Astrocyte (in vitro differentiated cells and primary cell): ENCODE measurements at regions not wholly inside any gene's neighbourhood (a gene's known extent, or its start where the extent isn't known, plus 50 kb on each side); places are given as distances from the start of the nearest gene placed in this dataset.

ENCODE experiments used
- CTCF ChIP-seq: IDR thresholded peaks from 2 replicates; pipeline ENCODE4 v1.5.1; 2011; ENCODE audit warnings: low read depth, mild to moderate bottlenecking, inconsistent platforms, low read length, moderate library complexity; ENCODE audit not compliant: insufficient read depth
- EZH2 ChIP-seq: IDR thresholded peaks from 2 replicates; pipeline ENCODE4 v1.6.1; 2012; ENCODE audit warnings: mild to moderate bottlenecking, low read length, inconsistent platforms; ENCODE audit not compliant: insufficient read depth

DNA sequence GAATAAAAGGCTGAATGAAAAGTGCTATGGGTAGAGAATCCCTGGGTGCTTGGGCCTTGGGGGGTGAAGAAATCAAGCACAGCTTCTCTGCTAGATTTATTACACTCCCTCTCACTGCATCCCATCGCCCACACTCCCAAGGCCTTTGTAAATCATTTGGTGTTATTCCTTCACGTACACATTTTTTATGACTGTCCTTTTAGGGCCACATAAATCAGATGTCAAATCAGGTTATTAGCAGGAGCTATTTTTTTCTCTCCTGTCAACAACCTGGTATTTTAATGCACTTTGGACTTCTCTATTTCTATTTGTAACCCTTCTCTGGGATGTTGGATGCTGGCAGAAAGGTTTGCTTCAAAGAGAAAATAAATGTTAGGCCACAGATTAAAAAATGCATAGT, 408.8 kb downstream of the INSC start:
- TF ChIP-seq CTCF (no peak), EZH2 (no peak)
